ENCODE measurements at regions not wholly inside any gene's neighbourhood (a gene's known extent, or its start where the extent isn't known, plus 50 kb on each side); places are given as distances from the start of the nearest gene placed in this dataset.

DNA sequence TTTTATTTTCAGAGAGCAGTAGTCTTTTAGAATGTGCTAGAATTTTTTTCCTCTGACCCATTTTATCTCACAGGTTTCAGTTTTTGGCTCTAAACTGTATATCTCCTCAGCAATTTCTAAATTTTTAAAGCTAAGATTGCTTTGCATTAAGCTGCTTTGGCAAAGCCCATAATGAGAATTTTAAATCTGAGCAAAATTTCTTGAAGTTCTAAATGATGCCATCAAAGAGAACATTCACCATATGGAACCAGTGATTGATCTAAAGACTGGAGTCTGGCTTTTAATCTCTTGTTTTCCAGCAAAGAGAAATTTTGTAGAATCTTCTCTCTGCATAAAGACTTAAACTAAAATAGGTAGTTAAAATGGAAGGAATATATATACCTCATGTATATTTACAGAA, 313.6 kb downstream of the TBC1D32 start:
- intact Hi-C loops (cut with DNase I, micrococcal nuclease): no loop called here
- H3K36me3 Mint-ChIP-seq (ENCODE audit: low read depth): no peaks in the 10 kb centered on the region
- ChIA-PET CTCF (no interaction called here), POLR2A (no interaction called here)
- DNase-seq: no peak
- ATAC-seq: no peak
- H3K4me1 Mint-ChIP-seq: no peaks in the 10 kb centered on the region
- H3K27ac Mint-ChIP-seq: no peak overlapping the region
- no peak overlapping the region for H3K4me3 Mint-ChIP-seq
- H3K9me3 Mint-ChIP-seq (ENCODE audit: low read depth): peaks cover 3% of the 10 kb centered on the region
- H3K27me3 Mint-ChIP-seq: peaks cover 3% of the 10 kb centered on the region

DNA sequence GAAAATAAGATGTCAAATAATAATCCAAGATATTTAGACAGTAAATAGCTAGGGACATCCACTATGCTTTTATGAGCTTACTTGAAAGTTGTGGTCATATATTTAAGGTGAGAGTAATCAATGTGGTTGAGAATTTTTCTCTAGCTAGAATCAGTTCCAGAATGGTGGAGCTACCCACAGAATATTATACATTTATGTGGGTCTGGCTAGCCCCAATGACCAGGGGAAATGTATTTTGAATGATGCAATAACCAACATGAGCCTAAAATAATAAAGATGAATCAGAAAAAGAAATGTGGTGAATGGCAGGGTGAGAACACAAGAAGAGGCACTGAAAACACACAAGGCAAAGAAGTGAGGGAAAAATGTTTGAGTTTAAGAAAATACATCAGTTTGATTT, 325.7 kb downstream of the TBC1D32 start:
- ATAC-seq: no peak
- ChIA-PET CTCF (no interaction called here), POLR2A (no interaction called here)
- H3K4me3 Mint-ChIP-seq: no peak overlapping the region
- no peaks in the 10 kb centered on the region for H3K36me3 Mint-ChIP-seq (ENCODE audit: low read depth)
- H3K9me3 Mint-ChIP-seq (ENCODE audit: low read depth): peaks cover 8% of the 10 kb centered on the region
- no peak overlapping the region for H3K27ac Mint-ChIP-seq
- no peaks in the 10 kb centered on the region for H3K4me1 Mint-ChIP-seq
- DNase-seq: no peak
- intact Hi-C loops (cut with DNase I, micrococcal nuclease): no loop called here
- H3K27me3 Mint-ChIP-seq: no peaks in the 10 kb centered on the region

GRCh38 chr6:121006024-121006423, 328.3 kb downstream of the TBC1D32 start:
- Mint-ChIP-seq H3K27ac (no peak overlapping the region), H3K36me3 (ENCODE audit: low read depth) (no peaks in the 10 kb centered on the region), H3K27me3 (no peaks in the 10 kb centered on the region), H3K4me1 (no peaks in the 10 kb centered on the region), H3K9me3 (ENCODE audit: low read depth) (peaks cover 10% of the 10 kb centered on the region), H3K4me3 (no peak overlapping the region)
- ATAC-seq (no peak), DNase-seq (no peak)
- ChIA-PET POLR2A (no interaction called here), CTCF (no interaction called here)
- intact Hi-C loops (cut with DNase I, micrococcal nuclease): no loop called here

DNA sequence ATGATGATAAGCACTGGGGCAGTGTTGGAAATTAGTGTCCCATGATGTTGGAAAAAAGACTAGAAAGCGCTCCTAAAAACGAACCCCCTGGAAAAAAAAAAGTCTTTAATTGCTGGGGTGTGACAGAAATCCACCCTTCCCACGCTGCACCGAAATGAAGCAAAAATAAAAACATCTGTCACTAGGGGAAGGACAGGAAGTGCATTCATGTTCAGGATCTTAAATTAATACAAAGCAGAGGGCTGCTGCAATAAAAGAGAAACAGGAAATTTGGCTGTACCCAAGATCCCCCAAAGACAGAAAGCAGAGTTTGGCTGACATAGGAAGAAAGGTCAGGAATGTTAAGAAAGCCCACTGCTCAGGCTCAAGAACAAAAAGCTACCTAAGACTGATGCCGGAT, 333.9 kb downstream of the TBC1D32 start:
- Mint-ChIP-seq H3K27ac (no peak overlapping the region), H3K36me3 (ENCODE audit: low read depth) (no peaks in the 10 kb centered on the region), H3K4me3 (no peak overlapping the region), H3K9me3 (ENCODE audit: low read depth) (peaks cover 4% of the 10 kb centered on the region), H3K4me1 (no peaks in the 10 kb centered on the region), H3K27me3 (peaks cover 3% of the 10 kb centered on the region)
- DNase-seq: no peak
- ChIA-PET CTCF (no interaction called here), POLR2A (no interaction called here)
- no peak for ATAC-seq
- intact Hi-C loops (cut with DNase I, micrococcal nuclease): no loop called here

GRCh38 chr6:120996340-120996739, 337.9 kb downstream of the TBC1D32 start:
- POLR2A ChIA-PET: no interaction called here
- H3K27ac Mint-ChIP-seq: no peak overlapping the region
- ATAC-seq: no peak
- intact Hi-C loops (cut with DNase I, micrococcal nuclease): no loop called here
- no peaks in the 10 kb centered on the region for H3K9me3 Mint-ChIP-seq (ENCODE audit: low read depth)
- CTCF ChIA-PET: no interaction called here
- H3K27me3 Mint-ChIP-seq: peaks cover 6% of the 10 kb centered on the region
- no peaks in the 10 kb centered on the region for H3K4me1 Mint-ChIP-seq
- DNase-seq: no peak
- H3K36me3 Mint-ChIP-seq (ENCODE audit: low read depth): no peaks in the 10 kb centered on the region
- no peak overlapping the region for H3K4me3 Mint-ChIP-seq

GRCh38 chr6:120994573-120994967, 339.7 kb downstream of the TBC1D32 start:
- H3K4me1 Mint-ChIP-seq: no peaks in the 10 kb centered on the region
- CTCF ChIA-PET: no interaction called here
- no peak overlapping the region for H3K27ac Mint-ChIP-seq
- intact Hi-C loops (cut with DNase I, micrococcal nuclease): no loop called here
- peaks cover 6% of the 10 kb centered on the region for H3K27me3 Mint-ChIP-seq
- no peaks in the 10 kb centered on the region for H3K9me3 Mint-ChIP-seq (ENCODE audit: low read depth)
- DNase-seq: no peak
- no peaks in the 10 kb centered on the region for H3K36me3 Mint-ChIP-seq (ENCODE audit: low read depth)
- POLR2A ChIA-PET: no interaction called here
- no peak overlapping the region for H3K4me3 Mint-ChIP-seq
- no peak for ATAC-seq

- intact Hi-C loops (cut with DNase I, micrococcal nuclease): no loop called here
- ATAC-seq: no peak
- DNase-seq: no peak
- ChIA-PET POLR2A (no interaction called here), CTCF (no interaction called here)
- Mint-ChIP-seq H3K27me3 (peaks cover 4% of the 10 kb centered on the region), H3K36me3 (ENCODE audit: low read depth) (no peaks in the 10 kb centered on the region), H3K4me3 (no peak overlapping the region), H3K27ac (no peak overlapping the region), H3K4me1 (no peaks in the 10 kb centered on the region), H3K9me3 (ENCODE audit: low read depth) (no peaks in the 10 kb centered on the region)
These were observed 340.2 kb downstream of the TBC1D32 start for GRCh38 chr6:120993929-120994572.

- POLR2A ChIA-PET: no interaction called here
- no peak overlapping the region for H3K27ac Mint-ChIP-seq
- H3K4me1 Mint-ChIP-seq: no peaks in the 10 kb centered on the region
These were observed 342.0 kb downstream of the TBC1D32 start for GRCh38 chr6:120992257-120992656.

DNA sequence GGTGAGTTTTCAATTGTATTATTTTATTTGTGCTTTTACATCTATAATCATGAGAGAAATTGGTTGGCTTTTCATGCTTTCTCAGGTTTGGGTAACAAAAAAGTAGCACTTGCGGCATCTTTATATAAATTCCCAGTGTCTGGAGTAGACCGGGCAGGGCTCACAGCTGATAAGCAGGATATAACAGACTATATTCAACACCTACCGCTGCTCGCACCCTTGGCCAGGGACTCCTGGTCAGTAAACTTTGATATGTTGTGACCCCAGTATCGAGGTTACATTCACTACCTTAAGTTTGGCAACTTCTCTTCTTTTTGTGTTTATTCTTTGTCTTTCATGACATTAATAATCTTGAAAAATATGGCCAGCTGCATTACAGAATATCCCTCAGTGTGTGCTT, 343.4 kb downstream of the TBC1D32 start:
- POLR2A ChIA-PET: no interaction called here
- DNase-seq (no peak), ATAC-seq (no peak)
- intact Hi-C loops (cut with DNase I, micrococcal nuclease): no loop called here
- Mint-ChIP-seq H3K27ac (no peak overlapping the region), H3K36me3 (ENCODE audit: low read depth) (no peaks in the 10 kb centered on the region), H3K27me3 (peaks cover 2% of the 10 kb centered on the region), H3K4me1 (no peaks in the 10 kb centered on the region), H3K9me3 (ENCODE audit: low read depth) (peaks cover 3% of the 10 kb centered on the region), H3K4me3 (no peak overlapping the region)
- CTCF ChIA-PET: no interaction called here

More at GRCh38 chr6:120992257-120992656, 342.0 kb downstream of the TBC1D32 start:
- Mint-ChIP-seq H3K4me3 (no peak overlapping the region), H3K36me3 (ENCODE audit: low read depth) (no peaks in the 10 kb centered on the region), H3K9me3 (ENCODE audit: low read depth) (no peaks in the 10 kb centered on the region), H3K27me3 (peaks cover 2% of the 10 kb centered on the region)
- ATAC-seq (no peak), DNase-seq (no peak)
- intact Hi-C loops (cut with DNase I, micrococcal nuclease): no loop called here
- CTCF ChIA-PET: no interaction called here

- H3K27ac Mint-ChIP-seq: no peak overlapping the region
- no peaks in the 10 kb centered on the region for H3K27me3 Mint-ChIP-seq
- POLR2A ChIA-PET: no interaction called here
- no peak for DNase-seq
- ATAC-seq: no peak
- CTCF ChIA-PET: no interaction called here
- no peak overlapping the region for H3K4me3 Mint-ChIP-seq
- intact Hi-C loops (cut with DNase I, micrococcal nuclease): no loop called here
- H3K36me3 Mint-ChIP-seq (ENCODE audit: low read depth): no peaks in the 10 kb centered on the region
- peaks cover 2% of the 10 kb centered on the region for H3K9me3 Mint-ChIP-seq (ENCODE audit: low read depth)
- no peaks in the 10 kb centered on the region for H3K4me1 Mint-ChIP-seq
These were observed 352.4 kb downstream of the TBC1D32 start for GRCh38 chr6:120981835-120982234.

GRCh38 chr6:120966321-120966720, 368.0 kb downstream of the TBC1D32 start:
- no peak overlapping the region for H3K4me3 Mint-ChIP-seq
- intact Hi-C loops (cut with DNase I, micrococcal nuclease): no loop called here

DNA sequence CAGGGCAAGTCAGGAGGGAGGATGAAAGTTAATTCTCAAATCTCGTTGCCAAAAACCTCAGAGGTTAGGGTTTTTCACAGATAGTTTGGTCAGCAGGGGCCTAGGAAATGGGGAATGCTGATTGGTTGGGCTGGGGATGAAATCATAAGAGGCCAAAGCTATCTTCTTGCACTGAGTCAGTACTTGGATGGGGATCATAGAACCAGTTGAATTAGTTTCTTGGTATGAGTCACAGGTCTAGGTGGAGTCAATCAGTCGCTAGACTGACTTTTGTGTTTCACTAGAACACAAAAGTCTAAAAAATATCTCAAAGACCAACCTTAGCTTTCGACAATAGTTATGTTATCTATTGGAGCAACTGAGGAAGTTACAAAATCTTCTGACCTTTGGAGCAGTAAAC, 368.5 kb downstream of the TBC1D32 start:
- H3K4me3 Mint-ChIP-seq: no peak overlapping the region
- DNase-seq: no peak
- no peaks in the 10 kb centered on the region for H3K27me3 Mint-ChIP-seq
- peaks cover 4% of the 10 kb centered on the region for H3K9me3 Mint-ChIP-seq (ENCODE audit: low read depth)
- H3K27ac Mint-ChIP-seq: no peak overlapping the region
- no peaks in the 10 kb centered on the region for H3K36me3 Mint-ChIP-seq (ENCODE audit: low read depth)
- CTCF ChIA-PET: no interaction called here
- intact Hi-C loops (cut with DNase I, micrococcal nuclease): no loop called here
- peak; percentile 30 for ATAC-seq
- POLR2A ChIA-PET: no interaction called here
- no peaks in the 10 kb centered on the region for H3K4me1 Mint-ChIP-seq

More at GRCh38 chr6:120966321-120966720, 368.0 kb downstream of the TBC1D32 start:
- CTCF ChIA-PET: no interaction called here
- Mint-ChIP-seq H3K9me3 (ENCODE audit: low read depth) (peaks cover 4% of the 10 kb centered on the region), H3K4me1 (no peaks in the 10 kb centered on the region), H3K36me3 (ENCODE audit: low read depth) (no peaks in the 10 kb centered on the region), H3K27me3 (no peaks in the 10 kb centered on the region), H3K27ac (no peak overlapping the region)
- DNase-seq: no peak
- ATAC-seq: no peak
- POLR2A ChIA-PET: no interaction called here

DNA sequence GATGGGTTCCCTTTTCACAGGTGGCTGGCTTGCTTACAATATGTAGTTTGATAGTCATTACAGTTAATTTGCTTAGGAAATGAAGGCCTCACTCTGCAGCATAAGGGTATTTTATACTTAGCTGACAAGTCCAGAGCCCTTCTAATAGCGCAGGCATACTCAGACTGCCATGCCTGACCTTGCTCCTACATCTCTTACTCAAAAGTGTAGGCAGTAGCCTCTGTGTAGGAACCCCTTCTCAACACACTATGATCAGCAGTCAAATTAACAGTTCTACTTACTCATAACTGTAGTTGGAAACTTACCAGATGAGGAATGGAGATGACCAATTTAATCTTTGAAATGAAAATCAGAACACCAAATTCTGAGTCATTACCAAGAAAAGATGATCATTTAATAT, 373.5 kb downstream of the TBC1D32 start:
- Mint-ChIP-seq H3K4me3 (no peak overlapping the region), H3K36me3 (ENCODE audit: low read depth) (no peaks in the 10 kb centered on the region)

More for the DNA sequence above, 373.5 kb downstream of the TBC1D32 start:
- intact Hi-C loops (cut with DNase I, micrococcal nuclease): no loop called here
- ChIA-PET POLR2A (no interaction called here), CTCF (interaction anchor here (0.7 kb wide), 1 partner anchor 16 kb away, joined by 3 read pairs; no protein-coding TSS in a partner anchor)
- Mint-ChIP-seq H3K27me3 (peaks cover under 1% of the 10 kb centered on the region), H3K9me3 (ENCODE audit: low read depth) (no peaks in the 10 kb centered on the region), H3K27ac (no peak overlapping the region), H3K4me1 (no peaks in the 10 kb centered on the region)
- no peak for ATAC-seq
- DNase-seq: no peak
